SK-N-SH treated with all-trans-retinoic acid at 6 μM for 48 hours (cell line): ENCODE measurements at regions not wholly inside any gene's neighbourhood (a gene's known extent, or its start where the extent isn't known, plus 50 kb on each side); places are given as distances from the start of the nearest gene placed in this dataset.

Experiments used
- ATAC-seq: fragments of 200-7000 bp; cut with Tn5 transposase; 3 replicates; pipeline ENCODE4 v1.9.1; 2020; ENCODE audit warnings: mild to moderate bottlenecking, moderate library complexity
- ARNTL ChIP-seq: fragments of 450-650 bp; formaldehyde crosslinking; IDR thresholded peaks from 2 replicates; pipeline ENCODE4 v1.5.0; 2020; ENCODE audit warnings: low read depth, mild to moderate bottlenecking, moderate library complexity, borderline replicate concordance
- BACH2 ChIP-seq: fragments of 250-450 bp; sonication (Bioruptor Pico); IDR thresholded peaks from 2 replicates; pipeline ENCODE4 v1.9.0; 2021; ENCODE audit warnings: mild to moderate bottlenecking, borderline replicate concordance
- CSDC2 ChIP-seq: fragments of 250-450 bp; sonication (Bioruptor Pico); IDR thresholded peaks from 2 replicates; pipeline ENCODE4 v1.5.0; 2020; ENCODE audit warnings: mild to moderate bottlenecking, moderate library complexity
- ESRRG ChIP-seq: fragments of 250-450 bp; sonication (Bioruptor Pico); IDR thresholded peaks from 2 replicates; pipeline ENCODE4 v1.6.1; 2021; ENCODE audit warnings: mild to moderate bottlenecking
- GLIS3 ChIP-seq: fragments of 250-450 bp; sonication (Bioruptor Pico); IDR thresholded peaks from 2 replicates; pipeline ENCODE4 v1.5.0; 2020; ENCODE audit warnings: mild to moderate bottlenecking, moderate library complexity
- OSR1 ChIP-seq: fragments of 250-450 bp; sonication (Bioruptor Pico); IDR thresholded peaks from 2 replicates; pipeline ENCODE4 v1.8.0; 2022; ENCODE audit warnings: moderate library complexity, mild to moderate bottlenecking, inconsistent platforms
- PATZ1 ChIP-seq: fragments of 250-450 bp; sonication (Bioruptor Pico); IDR thresholded peaks from 2 replicates; pipeline ENCODE4 v1.8.0; 2020; ENCODE audit warnings: mild to moderate bottlenecking, moderate library complexity, borderline replicate concordance
- POU6F1 ChIP-seq: fragments of 250-450 bp; sonication (Bioruptor Pico); IDR thresholded peaks from 2 replicates; pipeline ENCODE4 v1.8.0; 2021; ENCODE audit warnings: low read depth, mild to moderate bottlenecking, moderate library complexity, borderline replicate concordance
- PPARA ChIP-seq: fragments of 250-450 bp; sonication (Bioruptor Pico); IDR thresholded peaks from 2 replicates; pipeline ENCODE4 v1.5.0; 2020; ENCODE audit warnings: mild to moderate bottlenecking, borderline replicate concordance
- RARB ChIP-seq: fragments of 250-450 bp; sonication (Bioruptor Pico); IDR thresholded peaks from 2 replicates; pipeline ENCODE4 v1.8.0; 2021; ENCODE audit warnings: mild to moderate bottlenecking, moderate library complexity
- SNAI2 ChIP-seq: fragments of 250-450 bp; sonication (Bioruptor Pico); IDR thresholded peaks from 2 replicates; pipeline ENCODE4 v1.5.0; 2020; ENCODE audit warnings: mild to moderate bottlenecking, moderate library complexity
- TCF4 ChIP-seq: fragments of 250-450 bp; sonication (Bioruptor Pico); IDR thresholded peaks from 2 replicates; pipeline ENCODE4 v1.8.0; 2021; ENCODE audit warnings: mild to moderate bottlenecking, moderate library complexity, borderline replicate concordance
- TOX ChIP-seq: fragments of 250-450 bp; sonication (Bioruptor Pico); IDR thresholded peaks from 2 replicates; pipeline ENCODE4 v1.8.0; 2021; ENCODE audit warnings: mild to moderate bottlenecking, moderate library complexity, borderline replicate concordance
- TSHZ2 ChIP-seq: fragments of 250-450 bp; sonication (Bioruptor Pico); IDR thresholded peaks from 2 replicates; pipeline ENCODE4 v1.5.0; 2020; ENCODE audit warnings: mild to moderate bottlenecking, moderate library complexity
- ZC3H10 ChIP-seq: fragments of 250-450 bp; sonication (Bioruptor Pico); IDR thresholded peaks from 2 replicates; pipeline ENCODE4 v1.5.1; 2021; ENCODE audit warnings: mild to moderate bottlenecking, moderate library complexity
- ZFP3 ChIP-seq: fragments of 250-450 bp; sonication (Bioruptor Pico); IDR thresholded peaks from 2 replicates; pipeline ENCODE4 v1.5.0; 2020; ENCODE audit warnings: mild to moderate bottlenecking, moderate library complexity
- ZNF565 ChIP-seq: fragments of 450-650 bp; formaldehyde crosslinking; conservative IDR thresholded peaks from 2 replicates; pipeline ENCODE4 v1.5.0; 2020; ENCODE audit warnings: low read depth, mild to moderate bottlenecking, moderate library complexity
- ZNF70 ChIP-seq: fragments of 450-650 bp; formaldehyde crosslinking; IDR thresholded peaks from 2 replicates; pipeline ENCODE4 v1.5.0; 2020; ENCODE audit warnings: mild to moderate bottlenecking, moderate library complexity
- ZNF8 ChIP-seq: fragments of 450-650 bp; formaldehyde crosslinking; IDR thresholded peaks from 2 replicates; pipeline ENCODE4 v1.5.0; 2020; ENCODE audit warnings: mild to moderate bottlenecking, moderate library complexity
- TF ChIP-seq, protein P1 (sequence below): fragments of 250-450 bp; sonication (Bioruptor Pico); IDR thresholded peaks from 2 replicates; pipeline ENCODE4 v1.5.1; 2020; ENCODE audit warnings: low read depth, mild to moderate bottlenecking, moderate library complexity
- TF ChIP-seq, protein P2 (sequence below): fragments of 250-450 bp; sonication (Bioruptor Pico); IDR thresholded peaks from 2 replicates; pipeline ENCODE4 v1.5.1; 2021; ENCODE audit warnings: mild to moderate bottlenecking, moderate library complexity

DNA sequence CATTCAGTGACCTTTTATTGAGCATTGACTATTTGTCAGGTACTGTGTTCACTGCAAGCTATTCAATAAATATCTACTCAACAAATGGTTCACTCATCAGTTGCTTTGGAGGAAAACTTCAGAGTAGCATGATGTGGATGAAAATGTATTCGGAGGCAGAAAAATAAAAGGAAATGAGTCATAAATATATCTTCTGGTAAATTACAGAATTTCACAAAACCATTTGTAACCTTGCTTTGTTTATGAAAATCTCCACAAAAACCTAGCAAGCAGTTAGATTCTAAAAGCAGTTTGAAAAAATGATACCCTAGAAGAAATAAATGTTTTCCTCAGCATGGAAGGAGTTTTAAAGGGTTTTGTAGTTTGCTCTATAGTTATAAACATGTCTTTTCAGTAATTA lies 399.6 kb downstream of the LMO7 start:
- TF ChIP-seq TCF4 (CRISPR knock-in tag) = no peak
- TF ChIP-seq RARB (CRISPR knock-in tag) = no peak
- TF ChIP-seq POU6F1 = no peak
- no peak for TF ChIP-seq TSHZ2
- TF ChIP-seq, protein P1, sequence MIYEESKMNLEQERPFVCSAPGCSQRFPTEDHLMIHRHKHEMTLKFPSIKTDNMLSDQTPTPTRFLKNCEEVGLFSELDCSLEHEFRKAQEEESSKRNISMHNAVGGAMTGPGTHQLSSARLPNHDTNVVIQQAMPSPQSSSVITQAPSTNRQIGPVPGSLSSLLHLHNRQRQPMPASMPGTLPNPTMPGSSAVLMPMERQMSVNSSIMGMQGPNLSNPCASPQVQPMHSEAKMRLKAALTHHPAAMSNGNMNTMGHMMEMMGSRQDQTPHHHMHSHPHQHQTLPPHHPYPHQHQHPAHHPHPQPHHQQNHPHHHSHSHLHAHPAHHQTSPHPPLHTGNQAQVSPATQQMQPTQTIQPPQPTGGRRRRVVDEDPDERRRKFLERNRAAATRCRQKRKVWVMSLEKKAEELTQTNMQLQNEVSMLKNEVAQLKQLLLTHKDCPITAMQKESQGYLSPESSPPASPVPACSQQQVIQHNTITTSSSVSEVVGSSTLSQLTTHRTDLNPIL (CRISPR knock-in tag) = no peak
- no peak for TF ChIP-seq SNAI2 (CRISPR knock-in tag)
- TF ChIP-seq PATZ1 (CRISPR knock-in tag) = no peak
- TF ChIP-seq ESRRG (CRISPR knock-in tag) = no peak
- TF ChIP-seq, protein P2, sequence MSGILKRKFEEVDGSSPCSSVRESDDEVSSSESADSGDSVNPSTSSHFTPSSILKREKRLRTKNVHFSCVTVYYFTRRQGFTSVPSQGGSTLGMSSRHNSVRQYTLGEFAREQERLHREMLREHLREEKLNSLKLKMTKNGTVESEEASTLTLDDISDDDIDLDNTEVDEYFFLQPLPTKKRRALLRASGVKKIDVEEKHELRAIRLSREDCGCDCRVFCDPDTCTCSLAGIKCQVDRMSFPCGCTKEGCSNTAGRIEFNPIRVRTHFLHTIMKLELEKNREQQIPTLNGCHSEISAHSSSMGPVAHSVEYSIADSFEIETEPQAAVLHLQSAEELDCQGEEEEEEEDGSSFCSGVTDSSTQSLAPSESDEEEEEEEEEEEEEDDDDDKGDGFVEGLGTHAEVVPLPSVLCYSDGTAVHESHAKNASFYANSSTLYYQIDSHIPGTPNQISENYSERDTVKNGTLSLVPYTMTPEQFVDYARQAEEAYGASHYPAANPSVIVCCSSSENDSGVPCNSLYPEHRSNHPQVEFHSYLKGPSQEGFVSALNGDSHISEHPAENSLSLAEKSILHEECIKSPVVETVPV (CRISPR knock-in tag) = no peak
- TF ChIP-seq ARNTL (CRISPR knock-in tag) = no peak
- TF ChIP-seq ZNF8 (CRISPR knock-in tag) = no peak
- no peak for TF ChIP-seq GLIS3 (CRISPR knock-in tag)
- no peak for TF ChIP-seq ZNF565 (CRISPR knock-in tag)
- no peak for TF ChIP-seq CSDC2 (CRISPR knock-in tag)
- TF ChIP-seq OSR1 (CRISPR knock-in tag) = no peak
- TF ChIP-seq ZC3H10 (CRISPR knock-in tag) = no peak
- TF ChIP-seq BACH2 = no peak
- no peak for TF ChIP-seq PPARA (CRISPR knock-in tag)
- TF ChIP-seq TOX (CRISPR knock-in tag) = no peak
- ATAC-seq = no peak

GRCh38 chr13:76029706-76030105 lies 393.6 kb downstream of the LMO7 start:
- no peak for ATAC-seq
- TF ChIP-seq GLIS3 (CRISPR knock-in tag) (no peak), ZC3H10 (CRISPR knock-in tag) (no peak), TSHZ2 (no peak), SNAI2 (CRISPR knock-in tag) (no peak), ZFP3 (no peak), TCF4 (CRISPR knock-in tag) (no peak), ZNF70 (CRISPR knock-in tag) (no peak), BACH2 (no peak)
